NCI-H146 (cell line): ENCODE measurements at regions not wholly inside any gene's neighbourhood (a gene's known extent, or its start where the extent isn't known, plus 50 kb on each side); places are given as distances from the start of the nearest gene placed in this dataset.

ENCODE experiments used
- DNase-seq: peaks from one replicate; lab custom pipeline; 2025; lab: John Stamatoyannopoulos, UW

- no peak for DNase-seq
These were observed 709.4 kb downstream of the ARAP2 start for GRCh38 chr4:35534962-35535361.

- DNase-seq = no peak
These were observed 705.5 kb downstream of the ARAP2 start for GRCh38 chr4:35538807-35539206.

GRCh38 chr4:35539404-35540055, 704.8 kb downstream of the ARAP2 start:
- no peak for DNase-seq

GRCh38 chr4:35541146-35541887, 703.0 kb downstream of the ARAP2 start:
- DNase-seq = peak; percentile 64

GRCh38 chr4:35541888-35542213, 702.5 kb downstream of the ARAP2 start:
- peak; percentile 73 for DNase-seq

GRCh38 chr4:35548921-35549320, 695.4 kb downstream of the ARAP2 start:
- no peak for DNase-seq

- no peak for DNase-seq
These were observed 687.9 kb downstream of the ARAP2 start for GRCh38 chr4:35556387-35556786.

GRCh38 chr4:35559559-35560365, 684.6 kb downstream of the ARAP2 start:
- DNase-seq = no peak

- DNase-seq = no peak
These were observed 681.5 kb downstream of the ARAP2 start for GRCh38 chr4:35562861-35563260.

- no peak for DNase-seq
These were observed 678.7 kb downstream of the ARAP2 start for GRCh38 chr4:35565640-35566039.

GRCh38 chr4:35591035-35591434, 653.3 kb downstream of the ARAP2 start:
- DNase-seq = no peak

- DNase-seq = no peak
These were observed 640.1 kb downstream of the ARAP2 start for GRCh38 chr4:35604252-35604651.

- no peak for DNase-seq
These were observed 639.6 kb downstream of the ARAP2 start for GRCh38 chr4:35604724-35605123.

GRCh38 chr4:35608205-35608604, 636.1 kb downstream of the ARAP2 start:
- DNase-seq = no peak

- no peak for DNase-seq
These were observed 630.2 kb downstream of the ARAP2 start for GRCh38 chr4:35614120-35614519.

- DNase-seq = no peak
These were observed 604.4 kb downstream of the ARAP2 start for GRCh38 chr4:35639929-35640328.

- no peak for DNase-seq
These were observed 600.7 kb downstream of the ARAP2 start for GRCh38 chr4:35643661-35644060.

GRCh38 chr4:35644591-35644990, 599.7 kb downstream of the ARAP2 start:
- DNase-seq = no peak

- no peak for DNase-seq
These were observed 595.3 kb downstream of the ARAP2 start for GRCh38 chr4:35649011-35649410.

GRCh38 chr4:35649778-35650177, 594.5 kb downstream of the ARAP2 start:
- no peak for DNase-seq

- DNase-seq = no peak
These were observed 592.1 kb downstream of the ARAP2 start for GRCh38 chr4:35652197-35652596.

- DNase-seq = no peak
These were observed 590.9 kb downstream of the ARAP2 start for GRCh38 chr4:35653451-35653850.

GRCh38 chr4:35673137-35673536, 571.2 kb downstream of the ARAP2 start:
- DNase-seq = no peak
